Hepatocyte (in vitro differentiated cells): ENCODE measurements at regions not wholly inside any gene's neighbourhood (a gene's known extent, or its start where the extent isn't known, plus 50 kb on each side); places are given as distances from the start of the nearest gene placed in this dataset.

Experiments
- EZH2 ChIP-seq: fragments of 200-600 bp; sonication (generic); IDR thresholded peaks from 2 replicates; pipeline ENCODE4 v1.6.1; 2016; ENCODE audit warnings: antibody characterized with exemption, mild to moderate bottlenecking, borderline replicate concordance
- TF ChIP-seq, protein P1 (sequence below): fragments of 200-600 bp; sonication (generic); IDR thresholded peaks from 2 replicates; pipeline ENCODE4 v1.5.1; 2016; ENCODE audit warnings: antibody characterized with exemption, mild to moderate bottlenecking; ENCODE audit not compliant: poor library complexity

DNA sequence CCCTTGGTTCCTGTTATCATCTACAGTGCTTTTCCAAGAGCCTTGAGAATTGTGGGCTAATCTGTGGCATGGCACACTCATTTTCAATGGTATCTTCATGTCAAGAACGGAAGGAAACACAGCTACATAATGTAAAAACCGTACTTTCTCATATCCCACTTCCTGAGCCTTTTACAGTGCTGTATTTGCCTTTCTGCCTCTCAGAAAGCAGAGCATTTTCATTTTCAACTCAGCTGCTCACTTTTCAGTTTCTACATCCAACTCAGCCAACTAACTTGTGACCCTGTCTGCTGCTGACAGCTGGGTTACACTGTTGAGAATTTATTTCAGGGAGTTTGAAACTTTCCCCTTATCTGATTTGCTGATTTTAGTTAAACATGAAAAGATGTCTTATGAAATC, 875.8 kb upstream of the KCND2 start:
- TF ChIP-seq, protein P1, sequence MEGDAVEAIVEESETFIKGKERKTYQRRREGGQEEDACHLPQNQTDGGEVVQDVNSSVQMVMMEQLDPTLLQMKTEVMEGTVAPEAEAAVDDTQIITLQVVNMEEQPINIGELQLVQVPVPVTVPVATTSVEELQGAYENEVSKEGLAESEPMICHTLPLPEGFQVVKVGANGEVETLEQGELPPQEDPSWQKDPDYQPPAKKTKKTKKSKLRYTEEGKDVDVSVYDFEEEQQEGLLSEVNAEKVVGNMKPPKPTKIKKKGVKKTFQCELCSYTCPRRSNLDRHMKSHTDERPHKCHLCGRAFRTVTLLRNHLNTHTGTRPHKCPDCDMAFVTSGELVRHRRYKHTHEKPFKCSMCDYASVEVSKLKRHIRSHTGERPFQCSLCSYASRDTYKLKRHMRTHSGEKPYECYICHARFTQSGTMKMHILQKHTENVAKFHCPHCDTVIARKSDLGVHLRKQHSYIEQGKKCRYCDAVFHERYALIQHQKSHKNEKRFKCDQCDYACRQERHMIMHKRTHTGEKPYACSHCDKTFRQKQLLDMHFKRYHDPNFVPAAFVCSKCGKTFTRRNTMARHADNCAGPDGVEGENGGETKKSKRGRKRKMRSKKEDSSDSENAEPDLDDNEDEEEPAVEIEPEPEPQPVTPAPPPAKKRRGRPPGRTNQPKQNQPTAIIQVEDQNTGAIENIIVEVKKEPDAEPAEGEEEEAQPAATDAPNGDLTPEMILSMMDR, result no peak
- no peak for TF ChIP-seq EZH2
